Calu3 (cell line): ENCODE measurements at regions not wholly inside any gene's neighbourhood (a gene's known extent, or its start where the extent isn't known, plus 50 kb on each side); places are given as distances from the start of the nearest gene placed in this dataset.

Experiments
- BruUV-seq: library from RNA; stranded (reverse); fragments of 400-500 nt; replicated peaks from 2 replicates; lab custom pipeline; 2021; lab: Mats Ljungman, UMichigan
- CTCF ChIA-PET: fragments of 300-600 bp; sonication (Branson Sonifier 250); formaldehyde crosslinking; loops from one replicate; lab custom pipeline; 2022; ENCODE audit warnings: antibody characterized with exemption; lab: Charles Lee
- DNase-seq: peaks from one replicate; pipeline ENCODE4 v3.0.0; 2022
- H3K27ac Mint-ChIP-seq: one replicate; pipeline ENCODE4 v1.8.0; 2022; ENCODE audit warnings: mixed read lengths; ENCODE audit not compliant: unreplicated experiment
- H3K27me3 Mint-ChIP-seq: one replicate; pipeline ENCODE4 v1.8.0; 2022; ENCODE audit warnings: mixed read lengths; ENCODE audit not compliant: unreplicated experiment
- H3K36me3 Mint-ChIP-seq: one replicate; pipeline ENCODE4 v1.8.0; 2022; ENCODE audit warnings: mild to moderate bottlenecking, moderate library complexity, mixed read lengths; ENCODE audit not compliant: insufficient read depth, unreplicated experiment
- H3K4me1 Mint-ChIP-seq: one replicate; pipeline ENCODE4 v1.8.0; 2022; ENCODE audit warnings: mild to moderate bottlenecking, low read depth, mixed read lengths; ENCODE audit not compliant: unreplicated experiment
- H3K4me3 Mint-ChIP-seq: one replicate; pipeline ENCODE4 v1.8.0; 2022; ENCODE audit warnings: mild to moderate bottlenecking, low read depth, moderate library complexity, mixed read lengths; ENCODE audit not compliant: unreplicated experiment
- H3K9me3 Mint-ChIP-seq: one replicate; pipeline ENCODE4 v1.8.0; 2022; ENCODE audit warnings: low read depth, mixed read lengths; ENCODE audit not compliant: unreplicated experiment
- CTCF ChIP-seq: fragments of 200-600 bp; IDR thresholded peaks from one replicate; pipeline ENCODE4 v1.8.0; 2022; ENCODE audit warnings: antibody characterized with exemption; ENCODE audit not compliant: unreplicated experiment
- intact Hi-C: fragments of 100-400 bp; cut with micrococcal nuclease; formaldehyde crosslinking; loops from one replicate; pipeline ENCODE4 v1.10.0; 2022; ENCODE audit not compliant: unreplicated experiment

DNA sequence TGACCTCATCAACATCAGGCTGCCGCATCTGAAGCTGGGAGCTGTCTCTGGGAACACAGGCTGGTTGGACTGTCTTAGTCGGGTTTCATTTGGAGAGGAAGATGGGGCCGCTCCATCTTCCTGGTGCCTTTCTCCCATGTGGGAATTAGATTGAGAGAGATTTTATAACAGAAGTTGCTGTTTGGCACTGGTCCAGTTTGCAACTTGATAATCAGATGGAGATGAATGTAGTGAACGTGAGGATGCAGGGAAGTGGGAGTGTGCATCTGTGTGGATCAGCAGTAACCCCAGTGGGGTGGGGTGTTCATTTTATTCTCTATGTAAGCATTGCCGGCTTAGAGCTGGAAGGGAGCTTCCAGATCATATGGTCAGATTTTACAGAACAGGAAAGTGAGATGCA is 250.9 kb downstream of the DCDC2C start:
- intact Hi-C loops: no loop called here
- H3K36me3 Mint-ChIP-seq: no peaks in the 10 kb centered on the region
- no peaks in the 10 kb centered on the region for H3K4me1 Mint-ChIP-seq
- no peak overlapping the region for H3K4me3 Mint-ChIP-seq
- no peaks in the 10 kb centered on the region for H3K9me3 Mint-ChIP-seq
- no peak overlapping the region for H3K27ac Mint-ChIP-seq
- no peak for DNase-seq
- no peak for TF ChIP-seq CTCF
- CTCF ChIA-PET: no interaction called here
- H3K27me3 Mint-ChIP-seq: no peaks in the 10 kb centered on the region
- BruUV-seq: no TSS peak

DNA sequence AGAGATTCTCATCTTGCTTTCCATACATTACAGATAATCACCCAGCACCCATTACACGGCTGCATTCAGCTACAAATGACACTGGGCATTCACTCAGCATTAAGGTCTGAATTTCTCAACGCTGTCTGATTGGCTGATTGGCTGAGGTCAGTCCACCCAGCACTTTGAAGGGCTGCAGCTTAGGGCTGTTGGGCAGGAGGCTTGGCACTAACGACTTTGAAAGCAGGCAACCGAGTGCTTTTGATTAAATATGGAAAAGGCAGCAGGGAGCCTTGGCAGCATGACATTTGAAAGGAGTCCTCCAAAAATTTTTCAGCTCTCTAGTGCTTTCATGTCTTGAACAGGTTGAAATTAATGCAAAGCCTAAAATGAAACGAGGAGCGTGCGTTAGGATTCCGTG is 253.0 kb downstream of the DCDC2C start:
- H3K27ac Mint-ChIP-seq: no peak overlapping the region
- intact Hi-C loops: no loop called here

DNA sequence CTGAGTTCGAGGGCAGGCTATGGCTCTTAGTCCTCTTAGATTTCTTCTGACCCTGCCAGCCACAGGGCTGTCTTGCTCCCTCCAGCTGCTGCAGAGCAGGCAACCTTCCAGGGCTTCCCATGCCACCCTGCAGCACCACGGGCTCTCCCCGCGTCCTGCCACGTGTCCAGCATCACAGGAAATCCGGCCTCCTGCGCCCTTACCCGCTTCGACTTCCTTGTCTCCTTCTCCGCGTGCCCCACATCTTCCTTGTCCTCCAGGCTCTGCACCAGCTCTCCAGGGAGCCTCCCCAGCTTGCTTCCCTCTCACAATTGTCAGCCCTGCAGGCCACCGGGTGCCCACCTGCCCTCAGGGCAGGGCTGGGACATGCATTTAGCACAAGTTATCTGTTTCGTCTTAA is 253.5 kb downstream of the DCDC2C start:
- Mint-ChIP-seq H3K27me3 (no peaks in the 10 kb centered on the region), H3K9me3 (no peaks in the 10 kb centered on the region), H3K27ac (no peak overlapping the region), H3K4me3 (no peak overlapping the region), H3K4me1 (no peaks in the 10 kb centered on the region), H3K36me3 (no peaks in the 10 kb centered on the region)
- TF ChIP-seq CTCF: no peak
- intact Hi-C loops: no loop called here
- BruUV-seq: no TSS peak
- CTCF ChIA-PET: no interaction called here
- DNase-seq: no peak

More for the DNA sequence above, 253.0 kb downstream of the DCDC2C start:
- Mint-ChIP-seq H3K4me1 (no peaks in the 10 kb centered on the region), H3K4me3 (no peak overlapping the region), H3K36me3 (no peaks in the 10 kb centered on the region), H3K27me3 (no peaks in the 10 kb centered on the region), H3K9me3 (no peaks in the 10 kb centered on the region)
- no peak for TF ChIP-seq CTCF
- BruUV-seq: no TSS peak
- no peak for DNase-seq
- CTCF ChIA-PET: no interaction called here

GRCh38 chr2:3958465-3958864 is 255.1 kb downstream of the DCDC2C start:
- no peak for TF ChIP-seq CTCF
- intact Hi-C loops: no loop called here
- no TSS peak for BruUV-seq
- no peak overlapping the region for H3K27ac Mint-ChIP-seq
- H3K4me1 Mint-ChIP-seq: no peaks in the 10 kb centered on the region
- H3K36me3 Mint-ChIP-seq: no peaks in the 10 kb centered on the region
- H3K27me3 Mint-ChIP-seq: no peaks in the 10 kb centered on the region
- H3K4me3 Mint-ChIP-seq: no peak overlapping the region
- DNase-seq: no peak
- H3K9me3 Mint-ChIP-seq: no peaks in the 10 kb centered on the region
- CTCF ChIA-PET: no interaction called here
